HG02763 (cell line): ENCODE measurements at regions not wholly inside any gene's neighbourhood (a gene's known extent, or its start where the extent isn't known, plus 50 kb on each side); places are given as distances from the start of the nearest gene placed in this dataset.

ENCODE experiments used
- ATAC-seq: cut with Tn5 transposase; IDR thresholded peaks from one replicate; pipeline ENCODE4 v1.9.1; 2021; ENCODE audit warnings: mild to moderate bottlenecking, moderate library complexity; ENCODE audit not compliant: unreplicated experiment

DNA sequence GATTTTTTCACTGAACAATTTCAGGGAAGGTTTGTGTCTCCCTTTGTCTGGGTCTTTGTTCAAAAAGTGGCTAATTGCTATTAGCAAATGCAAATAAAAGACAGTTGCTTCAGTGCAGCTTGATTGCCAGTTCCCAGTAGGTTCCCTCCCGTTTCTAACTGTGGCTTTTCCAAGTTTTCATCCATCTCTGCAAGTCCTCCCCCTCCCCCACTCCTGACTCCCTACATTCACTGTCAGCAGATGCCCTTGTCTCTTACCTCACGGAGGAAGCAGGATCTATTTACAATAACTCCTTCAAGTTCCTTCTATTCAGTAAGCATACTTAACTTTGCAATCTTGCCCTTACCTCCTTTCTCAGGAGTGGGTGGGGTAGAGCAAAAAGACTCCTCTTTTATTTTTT lies 55.4 kb upstream of the SCEL start:
- no peak for ATAC-seq

DNA sequence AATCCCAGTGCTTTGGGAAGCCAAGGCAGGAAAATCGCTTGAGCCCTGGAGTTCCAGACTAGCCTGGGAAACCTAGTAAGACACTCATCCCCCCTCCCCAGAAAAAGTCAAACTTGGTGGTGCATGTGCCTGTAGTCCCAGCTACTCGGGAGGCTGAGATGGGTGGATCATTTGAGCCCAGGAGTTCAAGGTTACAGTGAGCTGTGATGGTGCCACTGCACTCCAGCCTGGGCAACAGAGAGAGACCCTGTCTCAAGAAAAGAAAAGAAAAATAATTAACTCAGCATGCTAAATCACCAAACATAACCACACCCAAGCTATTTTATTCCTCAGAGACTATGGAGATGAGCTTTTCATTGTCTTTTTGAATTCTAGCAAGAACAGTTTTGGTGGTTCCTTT lies 56.2 kb upstream of the SCEL start:
- ATAC-seq: no peak

DNA sequence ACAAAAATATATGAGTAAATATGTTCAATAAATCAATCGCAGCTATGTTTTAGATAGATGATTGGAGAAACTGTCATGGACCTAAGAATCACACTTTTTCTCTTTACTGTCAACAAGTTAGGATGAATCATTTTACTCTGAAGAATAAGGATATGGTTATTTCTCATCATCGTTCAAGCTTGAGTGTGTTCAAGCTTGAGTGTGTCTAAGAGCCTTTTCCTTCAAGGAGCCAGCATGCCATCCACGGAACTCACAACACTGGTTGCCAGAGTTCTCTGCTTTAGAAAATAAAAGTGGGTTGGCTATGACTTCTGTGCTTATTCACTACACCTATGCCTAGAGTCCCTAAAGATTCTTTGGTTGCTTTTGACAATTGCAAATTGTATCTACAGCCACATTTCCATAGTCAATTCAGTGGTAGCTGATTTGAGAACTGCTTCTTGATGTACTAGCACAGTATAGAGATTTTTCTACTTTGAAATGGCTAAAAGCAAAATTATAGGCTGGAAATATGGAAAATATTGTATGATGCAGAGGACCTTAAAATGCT lies 58.1 kb upstream of the SCEL start:
- no peak for ATAC-seq

DNA sequence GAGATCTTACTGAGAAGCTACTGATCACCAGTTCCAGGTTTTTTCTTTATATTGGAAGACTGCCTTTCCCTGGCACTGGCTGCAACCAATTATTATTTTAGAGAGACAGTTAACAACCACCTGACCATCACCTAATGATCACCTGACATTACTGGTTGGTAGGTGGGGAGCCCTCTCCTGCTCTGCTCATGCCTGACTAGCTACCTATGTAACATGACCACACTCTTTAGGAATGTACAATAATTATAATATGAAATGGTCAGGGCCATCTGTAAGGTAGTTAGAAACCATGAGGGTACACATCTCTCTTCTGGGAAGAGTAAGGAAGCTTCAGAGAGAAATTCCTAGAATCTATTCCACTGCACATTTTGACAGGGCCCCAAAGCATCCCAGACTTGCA lies 59.0 kb upstream of the SCEL start:
- no peak for ATAC-seq

DNA sequence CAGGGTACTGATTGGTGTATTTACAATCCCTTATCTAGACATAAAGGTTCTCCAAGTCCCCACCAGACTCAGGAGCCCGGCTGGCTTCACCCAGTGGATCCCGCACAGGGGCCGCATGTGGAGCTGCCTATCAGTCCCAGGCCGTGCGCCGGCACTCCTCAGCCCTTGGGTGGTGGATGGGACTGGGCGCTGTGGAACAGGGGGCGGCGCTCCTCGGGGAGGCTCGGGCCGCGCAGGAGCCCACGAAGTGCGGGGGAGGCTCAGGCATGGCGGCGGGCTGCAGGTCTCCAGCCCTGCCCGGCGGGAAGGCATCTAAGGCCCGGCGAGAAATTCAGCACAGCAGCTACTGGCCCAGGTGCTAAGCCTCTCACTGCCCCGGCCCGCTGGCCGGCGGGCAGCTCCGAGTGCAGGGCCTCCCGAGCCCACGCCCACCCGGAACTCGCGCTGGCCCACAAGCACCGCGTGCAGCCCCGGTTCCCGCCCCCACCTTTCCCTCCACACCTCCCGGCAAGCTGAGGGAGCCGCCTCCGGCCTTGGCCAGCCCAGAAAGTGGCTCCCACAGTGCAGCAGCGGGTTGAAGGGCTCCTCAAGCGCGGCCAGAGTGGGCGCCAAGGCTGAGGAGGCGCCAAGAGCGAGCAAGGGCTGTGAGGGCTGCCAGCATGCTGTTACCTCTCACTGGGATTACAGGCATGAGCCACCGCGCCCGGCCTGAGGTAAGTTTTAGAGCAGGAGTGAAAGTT lies 60.0 kb upstream of the SCEL start:
- no peak for ATAC-seq

DNA sequence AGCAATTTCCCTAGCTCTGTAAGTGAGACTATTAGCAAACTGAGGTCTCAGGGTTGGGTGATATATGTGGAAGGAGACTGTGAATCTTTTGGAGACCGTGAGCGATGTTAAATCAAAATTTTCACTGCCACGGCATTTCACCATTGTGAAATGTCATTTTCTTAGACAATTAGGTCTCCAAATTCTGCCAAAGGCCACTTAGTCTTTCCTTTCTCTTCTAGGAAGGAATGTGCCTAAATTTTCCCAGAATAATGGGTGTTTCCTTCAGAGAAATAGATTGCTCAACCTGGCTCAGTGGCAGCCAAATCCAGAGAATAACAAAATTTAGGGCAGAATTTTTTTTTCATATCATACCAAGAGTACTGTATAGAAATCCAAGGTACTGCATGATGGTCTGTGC lies 64.5 kb upstream of the SCEL start:
- ATAC-seq: no peak

DNA sequence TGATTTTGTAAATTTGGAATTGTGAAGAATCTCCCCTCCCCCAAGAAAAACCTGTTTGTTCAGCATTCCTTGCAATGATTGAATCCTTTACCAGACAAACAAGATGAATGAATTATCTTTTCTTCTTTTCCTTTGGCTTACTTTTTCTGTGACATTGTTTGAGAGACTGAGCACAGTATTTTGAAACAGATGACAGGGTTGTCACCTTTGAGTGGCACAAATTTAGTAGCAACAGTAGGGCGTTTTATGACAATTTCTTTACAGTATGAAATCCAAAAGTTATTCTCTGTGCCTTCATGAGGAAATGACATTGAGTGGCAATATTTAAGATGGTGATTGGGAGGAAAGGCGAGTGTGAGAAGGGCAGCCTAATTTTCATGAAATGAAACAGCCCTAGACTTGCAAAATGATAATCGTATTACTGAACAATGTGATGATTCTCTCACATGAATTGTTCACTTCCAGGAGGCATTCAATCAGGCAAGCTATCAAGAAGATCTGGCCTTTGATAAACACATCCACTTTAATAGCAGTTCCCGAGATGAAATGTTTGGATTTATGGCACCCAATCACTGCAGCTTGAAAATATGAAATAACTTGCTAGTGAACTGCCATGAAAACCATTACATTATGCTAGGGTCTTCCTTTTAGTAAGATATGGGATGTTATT lies 68.6 kb upstream of the SCEL start:
- ATAC-seq: no peak

DNA sequence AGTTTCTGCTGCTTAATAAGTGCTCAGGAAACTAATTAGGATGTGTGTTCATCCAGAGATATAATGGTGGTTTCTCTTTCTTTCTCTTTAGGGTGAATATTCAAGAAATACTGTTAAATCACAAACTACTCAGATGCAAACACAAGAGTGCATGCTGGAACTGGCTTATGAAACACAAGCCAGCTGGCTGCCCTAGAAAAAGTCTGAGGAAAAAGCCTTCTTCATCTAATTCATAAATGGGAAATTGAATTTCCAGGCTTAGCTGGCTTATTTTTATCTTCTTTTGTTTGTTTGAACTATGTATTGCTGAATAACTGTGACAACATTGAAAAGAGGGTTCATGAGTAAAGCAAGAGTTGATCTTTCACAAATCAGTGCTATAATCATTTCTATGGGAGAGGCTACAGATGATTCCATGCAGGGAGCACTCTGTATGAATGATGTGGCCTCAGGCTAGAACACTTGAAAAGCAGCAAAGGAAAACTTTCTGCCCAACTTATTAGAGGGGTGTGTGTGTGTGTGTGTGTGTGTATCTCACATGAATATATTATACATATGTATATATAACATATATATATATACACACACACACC lies 69.8 kb upstream of the SCEL start:
- ATAC-seq: no peak

DNA sequence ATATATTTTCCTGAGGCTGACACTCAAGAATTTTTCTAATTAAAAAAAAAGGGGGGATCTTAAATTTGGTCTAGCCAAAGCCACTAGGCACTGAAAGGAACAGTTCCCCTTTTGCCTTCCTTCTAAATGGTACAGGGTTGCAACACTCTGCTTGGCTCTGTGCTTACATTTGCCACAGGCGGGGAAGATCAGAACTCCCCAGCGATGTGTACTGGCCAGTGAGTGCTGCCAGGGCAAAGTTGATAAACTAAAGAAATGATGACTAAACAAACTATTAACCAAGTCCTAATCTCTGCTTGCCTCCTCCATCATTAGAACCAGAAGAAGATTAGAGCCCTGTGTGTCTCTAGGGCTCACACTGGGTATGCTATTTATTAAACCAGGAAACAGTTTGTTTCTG lies 75.3 kb upstream of the SCEL start:
- peak; percentile 67 for ATAC-seq

DNA sequence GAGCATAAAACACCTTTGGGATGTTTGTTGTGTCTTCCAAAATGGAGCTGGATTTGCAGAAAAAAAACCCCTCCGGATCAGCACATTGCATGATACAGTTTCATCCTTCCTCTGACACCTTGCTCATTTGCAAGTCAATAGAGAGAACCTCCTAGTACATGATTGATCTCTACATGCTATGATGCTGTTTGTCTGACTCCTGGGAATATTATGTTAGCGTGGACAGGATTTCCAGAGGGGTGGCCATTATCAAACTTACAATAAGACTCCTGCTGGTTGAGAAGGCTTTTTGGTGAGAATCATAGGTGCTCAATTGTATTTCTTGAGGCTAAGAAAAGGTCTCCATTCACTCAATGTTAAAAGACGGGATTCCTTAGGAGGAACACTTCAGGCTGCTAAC lies 75.9 kb upstream of the SCEL start:
- ATAC-seq: no peak

DNA sequence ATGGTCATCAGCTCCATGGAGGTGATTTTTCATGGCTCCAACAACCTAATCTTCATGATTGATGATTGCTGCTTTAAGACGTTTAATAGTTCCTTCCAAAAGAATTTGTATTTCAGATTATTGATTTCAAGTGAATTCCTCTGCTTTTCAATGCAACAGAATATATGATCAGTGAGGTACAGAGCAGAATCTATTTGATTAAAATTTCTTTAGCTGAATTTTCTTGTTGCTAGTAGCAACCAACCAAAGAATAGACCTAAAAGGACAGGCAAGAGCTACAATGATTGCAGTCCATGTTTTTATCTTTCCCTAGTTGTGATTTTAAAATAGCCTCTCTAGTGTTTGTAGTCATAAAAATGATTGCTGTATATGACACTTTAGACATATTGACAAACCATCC lies 76.8 kb upstream of the SCEL start:
- no peak for ATAC-seq

DNA sequence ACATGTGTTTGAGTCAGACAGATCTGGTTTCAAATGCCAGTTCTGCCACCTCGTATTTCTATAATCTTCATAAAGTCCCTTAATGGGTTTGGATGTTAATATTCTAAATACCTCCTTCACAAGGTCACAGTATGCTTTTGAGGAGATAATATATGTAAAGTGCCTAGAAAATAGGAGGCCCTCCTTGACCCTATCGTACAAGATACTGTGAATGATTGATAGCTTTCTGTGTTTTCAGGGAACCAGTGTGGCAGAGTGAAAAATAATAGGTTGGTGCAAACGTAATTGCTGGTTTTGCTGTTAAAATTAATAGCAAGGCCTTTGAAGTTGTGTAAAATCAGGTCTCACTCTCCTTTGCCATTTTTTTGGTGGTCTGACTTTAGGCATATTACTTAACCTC lies 77.5 kb upstream of the SCEL start:
- ATAC-seq: no peak

DNA sequence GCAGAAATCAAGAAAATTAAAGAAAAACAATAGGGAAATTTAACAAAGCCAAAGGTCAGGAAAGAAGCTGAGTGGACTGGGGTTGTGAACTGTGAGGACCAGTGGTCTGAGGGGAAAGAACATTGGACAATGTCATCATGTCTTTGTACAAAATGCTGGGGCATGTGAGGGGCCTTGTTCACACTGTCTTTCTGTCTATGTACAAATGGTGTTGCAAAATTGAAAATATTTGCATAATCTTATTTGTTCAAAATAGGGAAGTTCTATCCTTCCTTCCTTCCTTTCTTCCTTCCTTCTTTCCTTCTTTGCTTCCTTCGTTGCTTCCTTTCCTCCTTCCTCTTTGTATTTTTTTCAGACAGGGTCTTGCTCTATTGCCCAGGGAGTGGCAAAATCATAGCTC lies 79.2 kb upstream of the SCEL start:
- no peak for ATAC-seq

DNA sequence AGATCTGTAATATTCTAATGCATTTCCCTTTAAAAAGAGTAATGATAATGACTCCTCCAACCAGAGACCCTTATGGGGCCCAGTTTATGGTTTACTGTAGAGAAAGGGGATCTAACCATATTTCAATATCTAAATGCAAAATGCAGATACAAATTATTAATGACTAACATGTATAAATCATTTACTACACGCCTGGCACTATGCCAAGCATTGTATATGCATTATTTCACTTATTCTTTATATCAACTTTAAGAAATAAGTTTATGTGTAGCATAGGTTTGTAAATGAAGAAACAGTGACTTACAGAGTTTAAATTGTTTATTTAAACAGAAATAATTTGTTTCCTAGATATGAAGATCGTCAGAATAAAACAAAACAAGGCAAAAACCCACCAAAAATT lies 86.2 kb upstream of the SCEL start:
- ATAC-seq: no peak

DNA sequence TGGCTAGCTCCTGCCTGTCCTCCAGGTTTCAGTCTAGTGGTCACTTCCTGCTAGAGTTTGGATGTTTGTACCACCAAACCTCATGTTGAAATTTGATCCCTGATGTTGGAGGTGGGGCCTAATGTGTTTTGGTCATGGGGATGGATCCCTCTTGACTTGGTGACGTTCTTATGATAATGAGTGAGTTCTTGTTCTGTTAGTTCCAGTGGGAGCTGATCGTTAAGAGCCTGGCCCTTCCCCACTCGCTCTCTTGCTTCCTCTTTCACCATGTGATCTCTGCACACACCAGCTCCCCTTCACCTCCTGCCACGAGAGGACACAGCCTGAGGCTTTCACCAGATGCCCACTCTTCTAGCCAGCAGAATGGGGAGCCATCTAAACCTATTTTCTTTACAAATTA lies 86.8 kb upstream of the SCEL start:
- ATAC-seq: no peak

DNA sequence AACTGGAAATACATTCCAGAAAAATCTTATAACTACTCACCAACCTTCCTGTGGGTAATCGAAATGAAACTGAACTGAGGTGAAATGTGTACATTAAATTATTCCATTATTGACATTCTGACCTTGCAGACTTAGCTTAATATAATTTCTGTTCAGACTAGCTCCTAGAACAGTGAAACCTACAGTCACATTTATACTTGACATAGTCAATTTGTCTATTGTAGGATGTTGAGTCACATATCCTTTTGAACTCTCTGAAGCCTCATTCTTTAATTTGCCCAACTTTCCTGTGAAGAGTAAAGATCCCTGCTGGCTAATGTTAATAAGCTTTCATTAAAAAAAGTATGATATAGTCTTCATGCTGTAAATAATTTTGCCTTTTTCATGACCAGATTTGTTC lies 92.0 kb upstream of the SCEL start:
- ATAC-seq: no peak

DNA sequence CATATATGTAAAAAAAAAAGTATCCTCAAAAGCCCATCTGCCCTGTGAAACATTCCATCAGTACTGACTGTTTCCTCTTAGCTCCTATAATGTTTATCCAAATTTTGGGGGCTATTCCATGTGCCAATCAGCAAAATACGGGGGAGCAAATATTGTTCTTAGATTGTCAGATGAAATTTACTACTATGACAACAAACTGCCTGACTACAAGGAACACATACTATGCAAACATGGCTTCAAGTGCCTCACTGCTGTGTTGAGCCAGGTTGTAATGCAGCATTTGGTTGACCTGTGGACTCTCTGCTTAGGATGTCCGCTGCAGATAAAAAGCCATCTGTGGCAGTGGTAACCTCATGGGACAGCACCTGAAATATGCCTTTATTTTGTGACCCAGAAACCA lies 98.2 kb upstream of the SCEL start:
- ATAC-seq: no peak

DNA sequence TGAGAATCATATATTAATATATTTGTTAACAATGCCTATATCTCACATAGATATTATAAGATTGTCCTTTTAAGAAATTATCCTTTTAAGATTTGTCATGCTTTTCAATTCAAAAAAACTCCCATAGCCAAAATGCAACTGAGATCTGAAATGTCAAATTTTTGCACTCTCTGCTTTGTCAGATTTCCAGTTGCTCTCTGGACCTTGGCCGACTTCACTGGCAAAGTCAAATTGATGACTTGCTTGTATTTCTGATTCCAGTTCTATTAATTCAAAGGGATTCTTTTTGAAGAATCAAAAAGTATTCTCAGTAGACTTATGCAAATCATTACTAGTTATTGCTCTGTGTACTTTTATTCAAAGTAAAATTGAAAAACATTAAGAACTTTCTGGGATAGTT lies 101.2 kb upstream of the SCEL start:
- ATAC-seq: no peak

DNA sequence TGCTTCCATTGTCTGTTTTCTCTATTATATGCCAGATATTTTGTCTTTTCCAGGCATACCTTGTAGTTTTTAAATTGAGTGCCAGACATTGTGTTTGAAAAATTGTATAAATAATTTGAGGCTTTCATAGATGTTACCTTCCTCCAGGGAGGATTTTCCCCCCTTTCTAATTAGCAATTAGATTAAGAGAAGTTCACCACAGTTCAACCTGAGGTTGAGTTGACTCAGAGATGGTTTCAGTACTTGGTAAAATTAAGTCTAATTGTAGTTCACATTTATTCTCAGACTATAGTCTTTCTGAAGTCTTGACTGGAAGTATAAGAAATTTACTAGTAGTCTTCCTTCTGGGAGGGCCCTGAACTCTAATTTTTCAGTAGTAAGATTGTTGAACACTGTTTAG lies 104.1 kb upstream of the SCEL start:
- ATAC-seq: no peak

DNA sequence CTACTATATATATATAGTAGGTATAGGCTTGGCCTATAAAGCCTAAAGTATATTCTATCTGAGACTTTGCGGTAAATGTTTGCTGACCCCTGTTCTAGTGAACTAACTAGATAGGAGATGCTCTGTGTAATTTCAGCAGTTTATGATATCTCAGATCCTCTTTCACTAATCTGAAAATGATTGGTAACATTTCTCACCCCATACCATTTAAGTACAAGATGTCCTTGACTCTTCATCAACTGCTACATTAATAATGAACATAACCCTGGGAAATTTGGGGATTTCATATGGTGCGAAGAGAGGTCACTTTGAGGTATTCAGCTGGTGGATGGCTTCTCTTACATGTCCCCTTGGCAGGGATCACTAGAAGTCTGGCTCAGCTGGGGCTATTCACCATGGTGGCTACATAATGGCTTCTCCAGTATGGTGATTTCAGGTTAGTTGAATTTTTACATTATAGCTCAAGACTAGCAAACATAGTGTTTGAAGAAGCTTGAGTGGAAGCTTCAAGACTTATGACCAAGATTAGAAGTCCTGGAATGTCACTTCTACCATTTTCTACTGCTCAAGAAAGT lies 103.6 kb upstream of the MYCBP2 start:
- peak; percentile 28 for ATAC-seq

DNA sequence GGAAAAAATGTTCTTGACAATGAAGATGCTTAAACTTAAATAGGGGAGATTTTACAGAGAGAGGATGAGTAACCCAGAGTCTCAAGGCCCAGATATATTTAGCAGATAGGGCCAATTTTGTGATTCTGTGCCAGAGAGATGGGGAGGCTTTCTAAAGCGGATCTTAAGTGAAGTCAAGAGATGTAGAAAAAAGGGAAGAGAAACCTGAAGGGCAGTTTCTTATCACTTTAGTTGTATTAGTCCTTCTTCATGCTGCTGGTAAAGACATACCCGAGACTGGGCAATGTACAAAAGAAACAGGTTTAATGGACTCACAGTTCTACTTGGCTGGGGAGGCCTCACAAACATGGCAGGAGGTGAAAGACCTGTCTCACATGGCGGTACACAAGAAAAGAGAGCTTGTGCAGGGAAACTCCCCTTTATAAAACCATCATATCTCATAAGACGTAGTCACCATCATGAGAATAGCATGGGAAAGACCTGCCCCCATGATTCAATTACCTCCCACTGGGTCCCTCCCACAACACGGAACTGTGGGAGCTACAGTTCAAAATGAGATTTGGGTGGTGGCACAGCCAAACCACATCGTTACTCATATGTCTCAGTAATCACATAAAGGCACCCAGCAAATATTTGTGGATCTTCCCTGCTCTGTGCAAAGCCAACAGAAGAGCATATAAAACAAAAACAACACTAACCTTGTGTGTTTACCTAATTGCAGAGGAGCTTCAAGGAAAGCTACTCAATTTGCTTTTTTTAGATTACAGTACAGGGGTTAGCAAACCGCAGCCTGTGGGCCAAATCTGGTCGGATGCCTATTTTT lies 102.6 kb upstream of the MYCBP2 start:
- ATAC-seq: peak; percentile 79
